SK-N-SH (cell line): ENCODE measurements at regions not wholly inside any gene's neighbourhood (a gene's known extent, or its start where the extent isn't known, plus 50 kb on each side); places are given as distances from the start of the nearest gene placed in this dataset.

ENCODE experiments used
- CHD2 ChIP-seq: fragments of 150-350 bp; IDR thresholded peaks from 2 replicates; pipeline ENCODE4 v1.6.1; 2018; ENCODE audit warnings: low read length; ENCODE audit not compliant: partially characterized antibody
- CTCF ChIP-seq: fragments of 200-600 bp; sonication (generic); IDR thresholded peaks from 2 replicates; pipeline ENCODE4 v1.6.1; 2017; ENCODE audit warnings: antibody characterized with exemption, mild to moderate bottlenecking, moderate library complexity
- JUND ChIP-seq: IDR thresholded peaks from 2 replicates; pipeline ENCODE4 v1.4.0; 2012
- POLR2AphosphoS5 ChIP-seq: IDR thresholded peaks from 2 replicates; pipeline ENCODE4 v1.6.1; 2012; ENCODE audit warnings: low read depth, low read length
- REST ChIP-seq: IDR thresholded peaks from 2 replicates; pipeline ENCODE4 v1.6.1; 2012; ENCODE audit warnings: mild to moderate bottlenecking, low read depth, low read length, moderate library complexity
- SIN3A ChIP-seq: IDR thresholded peaks from 2 replicates; pipeline ENCODE4 v1.6.1; 2012; ENCODE audit warnings: low read depth, mild to moderate bottlenecking, low read length, moderate library complexity, borderline replicate concordance
- TAF1 ChIP-seq: IDR thresholded peaks from 2 replicates; pipeline ENCODE4 v1.6.1; 2012; ENCODE audit warnings: low read depth, mild to moderate bottlenecking, low read length, moderate library complexity, borderline replicate concordance

GRCh38 chr2:53373126-53373525 is 394.5 kb upstream of the CHAC2 start:
- TF ChIP-seq TAF1 (no peak), JUND (no peak), CHD2 (no peak), CTCF (no peak), REST (no peak), POLR2AphosphoS5 (no peak), SIN3A (no peak)
